Upper lobe of left lung (tissue), 4 donors: ENCODE measurements at regions not wholly inside any gene's neighbourhood (a gene's known extent, or its start where the extent isn't known, plus 50 kb on each side); places are given as distances from the start of the nearest gene placed in this dataset.

ENCODE experiments used
- POLR2A ChIP-seq, 4 donors: fragments of 450-650 bp; IDR thresholded peaks; one replicate each; pipeline ENCODE4 v1.5.1; 2016 to 2017; ENCODE audit warnings: antibody characterized with exemption in 4 of 4, mild to moderate bottlenecking in 2 of 4
- TF ChIP-seq, protein P1 (sequence below), 6 experiments: fragments of 450-650 bp in 4 of 6; fragments of 200-600 bp in 2 of 6; sonication (generic) in 2 of 6; IDR thresholded peaks; one replicate each; pipeline ENCODE4 v1.5.1; 2016 to 2019; ENCODE audit warnings: antibody characterized with exemption in 6 of 6

DNA sequence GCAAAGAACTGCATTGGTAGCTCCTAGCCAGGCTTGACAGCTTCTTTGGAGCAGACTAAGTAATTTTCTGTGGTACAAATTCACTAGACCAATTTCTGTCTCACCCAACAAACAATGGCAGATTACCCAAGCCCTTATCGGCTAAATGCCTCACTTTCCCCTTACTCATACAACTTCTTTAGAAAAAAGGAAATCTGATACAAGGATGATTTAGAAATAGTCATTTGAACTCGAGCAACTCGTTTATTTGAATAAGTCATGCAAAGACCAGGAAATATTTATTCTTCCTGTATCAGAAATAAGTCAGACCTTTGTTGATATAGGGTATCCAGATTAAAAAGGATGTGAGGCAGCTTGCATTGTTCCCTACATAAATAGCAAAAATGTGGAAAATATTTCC, 170.4 kb upstream of the CDH6 start:
- no peak for TF ChIP-seq POLR2A (IDR thresholded peaks at IDR 0.05)
- TF ChIP-seq, protein P1, sequence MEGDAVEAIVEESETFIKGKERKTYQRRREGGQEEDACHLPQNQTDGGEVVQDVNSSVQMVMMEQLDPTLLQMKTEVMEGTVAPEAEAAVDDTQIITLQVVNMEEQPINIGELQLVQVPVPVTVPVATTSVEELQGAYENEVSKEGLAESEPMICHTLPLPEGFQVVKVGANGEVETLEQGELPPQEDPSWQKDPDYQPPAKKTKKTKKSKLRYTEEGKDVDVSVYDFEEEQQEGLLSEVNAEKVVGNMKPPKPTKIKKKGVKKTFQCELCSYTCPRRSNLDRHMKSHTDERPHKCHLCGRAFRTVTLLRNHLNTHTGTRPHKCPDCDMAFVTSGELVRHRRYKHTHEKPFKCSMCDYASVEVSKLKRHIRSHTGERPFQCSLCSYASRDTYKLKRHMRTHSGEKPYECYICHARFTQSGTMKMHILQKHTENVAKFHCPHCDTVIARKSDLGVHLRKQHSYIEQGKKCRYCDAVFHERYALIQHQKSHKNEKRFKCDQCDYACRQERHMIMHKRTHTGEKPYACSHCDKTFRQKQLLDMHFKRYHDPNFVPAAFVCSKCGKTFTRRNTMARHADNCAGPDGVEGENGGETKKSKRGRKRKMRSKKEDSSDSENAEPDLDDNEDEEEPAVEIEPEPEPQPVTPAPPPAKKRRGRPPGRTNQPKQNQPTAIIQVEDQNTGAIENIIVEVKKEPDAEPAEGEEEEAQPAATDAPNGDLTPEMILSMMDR (IDR thresholded peaks at IDR 0.05) = no peak
